Esophagus squamous epithelium (tissue), 4 donors: ENCODE measurements at regions not wholly inside any gene's neighbourhood (a gene's known extent, or its start where the extent isn't known, plus 50 kb on each side); places are given as distances from the start of the nearest gene placed in this dataset.

Source experiments
- POLR2A ChIP-seq, 4 donors: fragments of 450-650 bp; IDR thresholded peaks; one replicate each; pipeline ENCODE4 v1.6.1; 2017; ENCODE audit warnings: antibody characterized with exemption in 4 of 4, mild to moderate bottlenecking in 4 of 4, moderate library complexity in 3 of 4
- TF ChIP-seq, protein P1 (sequence below), 6 experiments: fragments of 450-650 bp in 4 of 6; fragments of 200-600 bp in 2 of 6; sonication (generic) in 2 of 6; IDR thresholded peaks; one replicate each; pipeline ENCODE4 v1.5.1; 2016 to 2019; ENCODE audit warnings: antibody characterized with exemption in 6 of 6, mild to moderate bottlenecking in 4 of 6, moderate library complexity in 4 of 6

DNA sequence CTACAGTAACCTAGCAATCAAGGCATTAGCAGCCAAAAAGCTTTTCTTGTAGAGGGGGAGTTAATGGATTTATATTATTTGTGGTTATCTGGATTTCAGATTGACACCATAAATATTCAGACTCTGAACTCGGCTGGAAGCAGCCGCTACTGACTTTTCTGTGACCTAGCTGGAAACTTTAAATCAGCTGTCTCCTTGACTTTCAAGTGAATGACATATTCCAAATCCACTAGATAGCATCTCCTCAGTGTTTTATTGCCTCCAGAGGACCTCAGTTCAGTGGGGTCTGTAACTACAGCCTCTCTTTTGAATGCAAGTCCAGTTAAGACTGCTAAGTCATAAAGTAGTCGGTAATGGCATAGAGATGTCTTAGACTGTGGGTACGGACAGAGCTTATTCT, 448.5 kb downstream of the NUF2 start:
- TF ChIP-seq, protein P1, sequence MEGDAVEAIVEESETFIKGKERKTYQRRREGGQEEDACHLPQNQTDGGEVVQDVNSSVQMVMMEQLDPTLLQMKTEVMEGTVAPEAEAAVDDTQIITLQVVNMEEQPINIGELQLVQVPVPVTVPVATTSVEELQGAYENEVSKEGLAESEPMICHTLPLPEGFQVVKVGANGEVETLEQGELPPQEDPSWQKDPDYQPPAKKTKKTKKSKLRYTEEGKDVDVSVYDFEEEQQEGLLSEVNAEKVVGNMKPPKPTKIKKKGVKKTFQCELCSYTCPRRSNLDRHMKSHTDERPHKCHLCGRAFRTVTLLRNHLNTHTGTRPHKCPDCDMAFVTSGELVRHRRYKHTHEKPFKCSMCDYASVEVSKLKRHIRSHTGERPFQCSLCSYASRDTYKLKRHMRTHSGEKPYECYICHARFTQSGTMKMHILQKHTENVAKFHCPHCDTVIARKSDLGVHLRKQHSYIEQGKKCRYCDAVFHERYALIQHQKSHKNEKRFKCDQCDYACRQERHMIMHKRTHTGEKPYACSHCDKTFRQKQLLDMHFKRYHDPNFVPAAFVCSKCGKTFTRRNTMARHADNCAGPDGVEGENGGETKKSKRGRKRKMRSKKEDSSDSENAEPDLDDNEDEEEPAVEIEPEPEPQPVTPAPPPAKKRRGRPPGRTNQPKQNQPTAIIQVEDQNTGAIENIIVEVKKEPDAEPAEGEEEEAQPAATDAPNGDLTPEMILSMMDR (IDR thresholded peaks at IDR 0.05) = no peak
- no peak for TF ChIP-seq POLR2A (IDR thresholded peaks at IDR 0.05)
